B cell (primary cell): ENCODE measurements at regions not wholly inside any gene's neighbourhood (a gene's known extent, or its start where the extent isn't known, plus 50 kb on each side); places are given as distances from the start of the nearest gene placed in this dataset.
"Not testable (repeated sequence)": the region's sequence is repeated elsewhere in the genome, so short reads cannot be mapped to it uniquely, and the experiment has no call there.

Experiments
- CTCF ChIP-seq: fragments of 200-600 bp; IDR thresholded peaks from one replicate; pipeline ENCODE4 v1.8.0; 2022; ENCODE audit warnings: antibody characterized with exemption, mild to moderate bottlenecking
- EZH2 ChIP-seq: IDR thresholded peaks from 2 replicates; pipeline ENCODE4 v1.6.1; 2012; ENCODE audit warnings: borderline replicate concordance, low read depth, mild to moderate bottlenecking, moderate library complexity, low read length; ENCODE audit not compliant: insufficient read depth, poor library complexity, severe bottlenecking

DNA sequence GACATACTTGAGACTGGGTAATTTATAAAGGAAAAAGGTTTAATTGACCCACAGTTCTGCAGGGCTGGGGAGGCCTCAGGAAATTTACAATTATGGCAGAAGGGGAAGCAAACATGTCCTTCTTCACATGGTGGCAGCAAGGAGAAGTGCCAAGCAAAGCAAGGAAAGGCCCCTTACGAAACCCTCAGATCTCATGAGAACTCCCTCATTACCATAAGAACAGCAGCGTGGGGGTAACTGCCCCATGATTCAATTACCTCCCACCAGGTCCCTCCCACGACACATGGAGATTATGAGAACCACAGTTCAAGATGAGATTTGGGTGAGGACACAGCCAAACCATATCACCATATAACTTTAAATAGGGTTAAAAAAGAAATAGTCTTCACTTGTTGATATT is 502.9 kb downstream of the PID1 start:
- TF ChIP-seq CTCF, EZH2: not testable (repeated sequence)
